Tibial nerve (tissue), 4 donors: ENCODE measurements at regions not wholly inside any gene's neighbourhood (a gene's known extent, or its start where the extent isn't known, plus 50 kb on each side); places are given as distances from the start of the nearest gene placed in this dataset.

Source experiments
- DNase-seq, 2 donors: peaks; one replicate each; pipeline ENCODE4 v3.0.0-alpha.2; 2019; ENCODE audit warnings: low spot score in 2 of 2
- H3K27ac ChIP-seq, 4 donors: fragments of 200-600 bp; sonication (generic) in 3 of 4; one replicate each; pipeline ENCODE4 v1.5.1; 2017 to 2019; ENCODE audit warnings: mild to moderate bottlenecking in 1 of 4
- H3K27me3 ChIP-seq, 2 donors: fragments of 200-600 bp; sonication (generic) in 1 of 2; one replicate each; pipeline versions ENCODE4 v1.5.1 to v1.6.0; 2017 to 2019
- H3K36me3 ChIP-seq, 3 donors: fragments of 200-600 bp; sonication (generic); one replicate each; pipeline ENCODE4 v1.5.1; 2018 to 2019
- H3K4me1 ChIP-seq, 4 donors: fragments of 200-600 bp; sonication (generic) in 3 of 4; one replicate each; pipeline ENCODE4 v1.5.1; 2017 to 2019
- H3K4me3 ChIP-seq, 4 donors: fragments of 200-600 bp; sonication (generic) in 3 of 4; one replicate each; pipeline ENCODE4 v1.5.1; 2017 to 2019; ENCODE audit warnings: mild to moderate bottlenecking in 1 of 4, moderate library complexity in 1 of 4
- H3K9me3 ChIP-seq, 4 donors: fragments of 200-600 bp; sonication (generic) in 3 of 4; one replicate each; pipeline ENCODE4 v1.5.1; 2017 to 2019
- EP300 ChIP-seq, 2 donors: sonication (generic); formaldehyde crosslinking; IDR thresholded peaks; one replicate each; pipeline ENCODE4 v1.6.1; 2017; ENCODE audit warnings: antibody characterized with exemption in 2 of 2, mild to moderate bottlenecking in 1 of 2
- POLR2A ChIP-seq, 2 donors: fragments of 450-650 bp; IDR thresholded peaks; one replicate each; pipeline ENCODE4 v1.6.1; 2017; ENCODE audit warnings: antibody characterized with exemption in 2 of 2, mild to moderate bottlenecking in 2 of 2, moderate library complexity in 2 of 2
- WGBS, 2 donors: methylation state at CpG; one replicate each; pipeline ENCODE4 v1.1.5; 2018; 5-methylcytosine and 5-hydroxymethylcytosine counted together
- TF ChIP-seq, protein P1 (sequence below), 5 experiments: fragments of 200-600 bp in 3 of 5; fragments of 450-650 bp in 2 of 5; sonication (generic) in 3 of 5; IDR thresholded peaks; one replicate each; pipeline ENCODE4 v1.5.1; 2016 to 2019; ENCODE audit warnings: antibody characterized with exemption in 5 of 5, mild to moderate bottlenecking in 3 of 5, moderate library complexity in 2 of 5

DNA sequence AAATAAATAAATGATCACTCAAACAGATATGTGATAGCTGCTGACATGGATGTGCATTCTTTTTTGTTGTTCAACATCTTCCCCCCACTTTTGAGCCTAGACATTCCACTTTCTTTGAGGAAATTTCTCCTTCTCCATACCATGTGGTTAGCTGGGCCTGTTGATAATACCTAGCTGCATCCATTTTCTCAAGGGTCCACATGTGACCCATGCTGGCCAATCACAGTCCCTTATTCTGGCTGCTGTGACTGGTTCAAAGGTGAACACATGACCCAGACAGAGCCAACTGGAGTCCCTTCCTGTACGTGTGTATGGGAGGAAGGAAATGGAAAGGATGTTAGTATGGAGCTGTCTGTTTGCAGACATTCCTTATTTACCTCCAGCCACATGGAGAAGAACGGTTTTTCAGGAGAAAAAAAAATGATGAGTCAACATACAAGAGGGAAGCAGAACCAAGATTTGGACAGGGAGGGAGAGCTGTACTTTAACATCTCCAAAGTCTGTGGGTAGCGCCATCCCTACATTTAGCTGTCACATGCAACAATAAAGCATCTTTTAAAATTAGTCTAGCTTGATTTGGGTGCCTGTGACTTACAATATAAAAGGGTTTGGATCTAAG, 391.7 kb upstream of the TBX3 start:
- no peak for TF ChIP-seq EP300 (IDR thresholded peaks at IDR 0.05)
- TF ChIP-seq, protein P1, sequence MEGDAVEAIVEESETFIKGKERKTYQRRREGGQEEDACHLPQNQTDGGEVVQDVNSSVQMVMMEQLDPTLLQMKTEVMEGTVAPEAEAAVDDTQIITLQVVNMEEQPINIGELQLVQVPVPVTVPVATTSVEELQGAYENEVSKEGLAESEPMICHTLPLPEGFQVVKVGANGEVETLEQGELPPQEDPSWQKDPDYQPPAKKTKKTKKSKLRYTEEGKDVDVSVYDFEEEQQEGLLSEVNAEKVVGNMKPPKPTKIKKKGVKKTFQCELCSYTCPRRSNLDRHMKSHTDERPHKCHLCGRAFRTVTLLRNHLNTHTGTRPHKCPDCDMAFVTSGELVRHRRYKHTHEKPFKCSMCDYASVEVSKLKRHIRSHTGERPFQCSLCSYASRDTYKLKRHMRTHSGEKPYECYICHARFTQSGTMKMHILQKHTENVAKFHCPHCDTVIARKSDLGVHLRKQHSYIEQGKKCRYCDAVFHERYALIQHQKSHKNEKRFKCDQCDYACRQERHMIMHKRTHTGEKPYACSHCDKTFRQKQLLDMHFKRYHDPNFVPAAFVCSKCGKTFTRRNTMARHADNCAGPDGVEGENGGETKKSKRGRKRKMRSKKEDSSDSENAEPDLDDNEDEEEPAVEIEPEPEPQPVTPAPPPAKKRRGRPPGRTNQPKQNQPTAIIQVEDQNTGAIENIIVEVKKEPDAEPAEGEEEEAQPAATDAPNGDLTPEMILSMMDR (IDR thresholded peaks at IDR 0.05): no peak
- no peak for TF ChIP-seq POLR2A (IDR thresholded peaks at IDR 0.05)
- 73 to 76% methylated on average over 3 of the region's 3 CpGs for WGBS, 2 donors
- H3K36me3 ChIP-seq: no peaks in the 10 kb centered on the region

DNA sequence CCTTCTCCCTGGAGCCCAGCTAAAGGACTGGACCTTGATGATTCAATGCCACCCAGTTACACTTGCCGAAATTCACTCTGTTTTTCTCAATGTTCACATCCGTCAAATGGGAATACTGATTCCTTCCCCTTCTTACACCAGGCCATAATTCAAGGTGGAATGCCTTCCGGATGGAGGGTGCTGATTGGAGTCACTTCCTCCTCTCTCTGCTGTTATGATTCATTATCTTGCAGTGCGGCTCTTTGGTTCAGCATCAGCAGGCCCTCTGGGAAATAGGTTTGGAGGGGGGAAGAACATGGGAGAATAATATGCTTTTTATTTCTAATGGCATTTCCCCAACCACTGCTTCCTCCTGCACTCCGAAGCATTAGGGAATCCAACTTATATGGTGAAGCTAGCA, 390.6 kb upstream of the TBX3 start:
- Histone ChIP-seq H3K27me3 (no peaks in the 10 kb centered on the region), H3K9me3 (peaks cover 0 to 13% (median 0%) of the 10 kb centered on the region in 4 donors), H3K36me3 (no peaks in the 10 kb centered on the region), H3K4me3 (no peak overlapping the region), H3K27ac (no peak overlapping the region), H3K4me1 (no peaks in the 10 kb centered on the region)
- DNase-seq: no peak
- 72 to 77% methylated on average over 5 of the region's 5 CpGs for WGBS, 2 donors
- TF ChIP-seq EP300 (IDR thresholded peaks at IDR 0.05) (no peak), POLR2A (IDR thresholded peaks at IDR 0.05) (no peak)
- TF ChIP-seq, protein P1 (IDR thresholded peaks at IDR 0.05): no peak

More for the DNA sequence above, 391.7 kb upstream of the TBX3 start:
- H3K4me1 ChIP-seq: no peaks in the 10 kb centered on the region
- H3K27ac ChIP-seq: no peak overlapping the region
- no peak for DNase-seq
- no peaks in the 10 kb centered on the region for H3K27me3 ChIP-seq
- no peak overlapping the region for H3K4me3 ChIP-seq
- H3K9me3 ChIP-seq: peaks cover 0 to 13% (median 0%) of the 10 kb centered on the region in 4 donors

GRCh38 chr12:115072712-115073111, 388.7 kb upstream of the TBX3 start:
- TF ChIP-seq, protein P1 (IDR thresholded peaks at IDR 0.05): no peak
- TF ChIP-seq EP300 (IDR thresholded peaks at IDR 0.05) (no peak), POLR2A (IDR thresholded peaks at IDR 0.05) (no peak)
- WGBS, 2 donors: 60% methylated on average over 10 of the region's 10 CpGs

DNA sequence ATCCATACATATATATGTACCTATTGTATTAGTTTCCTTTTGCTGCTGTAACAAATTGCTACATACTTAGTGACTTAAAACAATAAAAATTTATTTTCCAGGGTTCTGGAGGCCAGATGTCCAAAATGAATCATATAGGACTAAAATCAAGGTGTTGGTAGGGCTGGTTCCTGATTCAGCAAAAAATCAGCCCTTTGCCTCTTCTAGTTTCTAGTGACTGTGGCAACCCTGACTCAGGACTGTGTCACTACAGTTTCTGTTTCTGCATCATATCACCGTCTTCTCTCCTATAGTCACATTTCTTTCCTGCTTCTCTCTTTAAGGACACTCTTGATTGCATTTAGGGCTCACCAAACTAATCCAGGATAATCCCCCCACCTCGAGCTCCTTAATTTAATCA, 386.3 kb upstream of the TBX3 start:
- Histone ChIP-seq H3K4me1 (no peaks in the 10 kb centered on the region), H3K36me3 (no peaks in the 10 kb centered on the region), H3K4me3 (no peak overlapping the region), H3K27ac (no peak overlapping the region), H3K27me3 (no peaks in the 10 kb centered on the region), H3K9me3 (no peaks in the 10 kb centered on the region)
- no peak for TF ChIP-seq POLR2A (IDR thresholded peaks at IDR 0.05)
- TF ChIP-seq, protein P1 (IDR thresholded peaks at IDR 0.05): no peak
- no peak for TF ChIP-seq EP300 (IDR thresholded peaks at IDR 0.05)
- 85 to 88% methylated on average over 2 of the region's 2 CpGs for WGBS, 2 donors
- no peak for DNase-seq

More at GRCh38 chr12:115072712-115073111, 388.7 kb upstream of the TBX3 start:
- no peaks in the 10 kb centered on the region for H3K4me1 ChIP-seq
- H3K36me3 ChIP-seq: no peaks in the 10 kb centered on the region
- no peaks in the 10 kb centered on the region for H3K27me3 ChIP-seq
- no peak for DNase-seq
- H3K9me3 ChIP-seq: peaks cover 0 to 10% (median 0%) of the 10 kb centered on the region in 4 donors
- no peak overlapping the region for H3K4me3 ChIP-seq
- H3K27ac ChIP-seq: no peak overlapping the region

DNA sequence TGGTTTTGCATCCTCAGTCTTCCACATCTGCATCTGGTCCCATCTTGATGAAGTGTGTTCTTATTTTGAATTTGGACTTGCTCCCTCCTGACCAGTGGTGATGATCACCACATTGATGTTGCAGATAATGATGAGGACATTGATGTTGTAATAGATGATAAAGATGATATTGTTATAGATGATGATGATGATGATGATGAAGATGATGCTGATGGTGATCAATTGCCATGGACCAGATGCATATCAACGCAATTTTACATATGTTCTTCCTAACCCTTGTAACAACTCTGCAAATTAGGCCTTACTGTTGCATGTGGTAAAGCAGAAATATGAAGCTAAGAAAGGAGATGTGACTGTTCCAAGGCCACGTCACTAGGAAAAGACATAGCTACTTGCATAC, 380.3 kb upstream of the TBX3 start:
- Histone ChIP-seq H3K36me3 (no peaks in the 10 kb centered on the region), H3K9me3 (no peaks in the 10 kb centered on the region), H3K4me3 (no peak overlapping the region), H3K27ac (no peak overlapping the region), H3K4me1 (no peaks in the 10 kb centered on the region), H3K27me3 (no peaks in the 10 kb centered on the region)
- no peak for DNase-seq
- TF ChIP-seq POLR2A (IDR thresholded peaks at IDR 0.05): no peak
- TF ChIP-seq EP300 (IDR thresholded peaks at IDR 0.05): no peak
- TF ChIP-seq, protein P1 (IDR thresholded peaks at IDR 0.05): no peak
- WGBS, 2 donors: 92 to 96% methylated on average over 2 of the region's 2 CpGs
